ENCODE measurements at regions not wholly inside any gene's neighbourhood (a gene's known extent, or its start where the extent isn't known, plus 50 kb on each side); places are given as distances from the start of the nearest gene placed in this dataset.

DNA sequence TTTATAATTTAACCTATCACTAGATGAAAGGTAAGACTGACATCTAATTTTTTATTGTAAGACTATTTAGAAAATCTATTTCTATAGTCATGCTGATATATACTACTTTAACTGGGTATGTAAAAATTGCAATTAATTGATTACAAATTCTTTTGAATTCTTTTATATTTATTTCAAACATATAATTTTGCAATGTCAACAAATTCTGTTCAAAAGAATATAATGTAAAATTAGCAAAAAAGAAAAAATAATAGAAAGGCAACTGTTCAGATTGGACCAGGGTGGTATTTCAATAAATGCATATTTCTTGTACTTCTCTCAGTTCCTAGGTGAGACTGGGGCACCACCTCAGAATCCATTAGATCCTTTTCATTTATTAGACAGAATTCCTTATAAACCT lies 1053.5 kb upstream of the FBXO33 start:
- no peak for ATAC-seq
- Histone ChIP-seq H3K9me3 (no peaks in the 10 kb centered on the region), H3K36me3 (ENCODE audit: insufficient read depth in 1 of 2, low read depth in 1 of 2) (no peaks in the 10 kb centered on the region), H3K4me3 (no peak overlapping the region), H3K4me1 (no peaks in the 10 kb centered on the region), H3K27ac (no peak overlapping the region), H3K27me3 (ENCODE audit: insufficient read depth in 3 of 3, low read length in 2 of 3) (no peaks in the 10 kb centered on the region)
- intact Hi-C loops (cut with DNase I): no loop called here
- DNase-seq: no peak
- TF ChIP-seq CTCF (IDR thresholded peaks at IDR 0.05): no peak

DNA sequence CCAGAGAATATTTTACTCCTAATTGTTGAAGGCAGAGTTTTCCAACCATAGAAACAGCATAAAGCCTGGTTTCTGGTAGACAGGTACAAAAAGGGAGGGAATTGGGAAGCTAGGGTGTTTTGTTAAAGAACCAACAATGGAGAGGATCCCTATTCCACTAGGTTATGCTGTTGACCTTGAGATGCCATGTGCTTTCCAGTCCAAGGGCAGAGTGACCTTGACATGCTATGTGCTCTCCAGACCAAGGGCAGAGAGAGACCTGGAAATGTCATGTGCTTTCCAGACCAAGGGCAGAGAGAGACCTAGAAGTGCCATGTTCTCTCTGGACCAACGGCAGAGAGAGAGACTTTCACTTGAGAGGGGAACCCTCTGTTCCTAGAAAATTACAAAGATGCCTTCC lies 1043.8 kb upstream of the FBXO33 start:
- H3K27me3 ChIP-seq (ENCODE audit: insufficient read depth in 3 of 3, low read length in 2 of 3): peaks cover 0 to 1% (median 0%) of the 10 kb centered on the region in 3 donors
- WGBS, 3 donors: 77 to 83% (median 77%) methylated on average over 1 of the region's 1 CpG
- H3K4me3 ChIP-seq: no peak overlapping the region
- DNase-seq (no peak), ATAC-seq (no peak)
- H3K27ac ChIP-seq: no peak overlapping the region
- H3K9me3 ChIP-seq: no peaks in the 10 kb centered on the region
- no peak for TF ChIP-seq CTCF (IDR thresholded peaks at IDR 0.05)
- intact Hi-C loops (cut with DNase I): no loop called here
- H3K4me1 ChIP-seq: no peaks in the 10 kb centered on the region
- H3K36me3 ChIP-seq (ENCODE audit: insufficient read depth in 1 of 2, low read depth in 1 of 2): no peaks in the 10 kb centered on the region

GRCh38 chr14:40467969-40468368 lies 1035.7 kb upstream of the FBXO33 start:
- Histone ChIP-seq H3K4me1 (no peaks in the 10 kb centered on the region), H3K4me3 (no peak overlapping the region), H3K36me3 (ENCODE audit: insufficient read depth in 1 of 2, low read depth in 1 of 2) (no peaks in the 10 kb centered on the region), H3K9me3 (peaks cover 7% of the 10 kb centered on the region), H3K27ac (no peak overlapping the region), H3K27me3 (ENCODE audit: insufficient read depth in 3 of 3, low read length in 2 of 3) (peaks cover 0 to 3% (median 0%) of the 10 kb centered on the region in 3 donors)
- DNase-seq: no peak
- intact Hi-C loops (cut with DNase I): no loop called here
- 65 to 70% (median 68%) methylated on average over 1 of the region's 1 CpG for WGBS, 3 donors
- ATAC-seq: no peak
- no peak for TF ChIP-seq CTCF (IDR thresholded peaks at IDR 0.05)

DNA sequence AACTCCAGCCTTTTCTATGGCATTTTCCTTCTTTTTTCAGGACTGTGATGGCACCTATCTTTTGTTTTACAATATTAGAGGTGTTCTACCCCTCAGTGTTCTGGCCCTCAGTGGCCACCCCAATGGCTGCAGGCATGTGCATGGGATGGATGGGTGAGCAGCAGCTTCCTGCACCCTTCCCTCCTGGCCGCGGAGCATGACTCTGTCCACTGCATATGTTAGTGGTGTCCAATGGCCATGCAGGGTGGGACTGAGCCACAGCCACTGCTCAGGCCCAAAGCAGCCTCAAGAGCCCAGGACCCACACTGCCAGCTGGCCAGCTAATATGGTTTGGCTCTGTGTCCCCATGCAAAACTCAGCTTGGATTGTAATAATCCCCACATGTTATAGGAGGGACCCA lies 1032.3 kb upstream of the FBXO33 start:
- no peak for TF ChIP-seq CTCF (IDR thresholded peaks at IDR 0.05)
- no peak for ATAC-seq
- Histone ChIP-seq H3K4me3 (no peak overlapping the region), H3K4me1 (no peaks in the 10 kb centered on the region), H3K9me3 (peaks cover 7% of the 10 kb centered on the region), H3K27ac (no peak overlapping the region), H3K27me3 (ENCODE audit: insufficient read depth in 3 of 3, low read length in 2 of 3) (peaks cover 0 to 3% (median 0%) of the 10 kb centered on the region in 3 donors), H3K36me3 (ENCODE audit: insufficient read depth in 1 of 2, low read depth in 1 of 2) (no peaks in the 10 kb centered on the region)
- WGBS, 3 donors: 94 to 100% (median 100%) methylated on average over 2 of the region's 2 CpGs
- peak in 1 of 2 donors; percentile 33 for DNase-seq
- intact Hi-C loops (cut with DNase I): no loop called here

DNA sequence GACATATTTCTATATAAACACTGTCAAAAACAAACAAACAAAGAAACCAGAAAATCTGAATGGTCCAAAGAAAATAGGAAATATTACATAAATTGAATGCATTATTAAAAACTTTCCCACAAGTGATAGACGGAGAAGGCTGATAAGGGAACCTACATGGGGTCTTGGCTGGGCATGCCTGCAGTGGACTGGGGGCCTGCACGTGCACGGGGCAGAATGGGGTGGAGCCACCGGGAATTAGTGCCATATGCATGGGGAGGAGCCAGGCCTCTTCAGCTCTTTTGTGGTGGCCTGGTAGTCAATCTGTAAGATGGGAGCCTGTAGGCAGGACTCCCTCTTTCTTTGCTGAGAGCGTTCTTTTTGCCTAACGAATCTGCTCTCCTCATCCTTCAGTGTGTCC lies 1031.7 kb upstream of the FBXO33 start:
- no peaks in the 10 kb centered on the region for H3K4me1 ChIP-seq
- no peak for ATAC-seq
- peaks cover 0 to 3% (median 0%) of the 10 kb centered on the region in 3 donors for H3K27me3 ChIP-seq (ENCODE audit: insufficient read depth in 3 of 3, low read length in 2 of 3)
- H3K27ac ChIP-seq: no peak overlapping the region
- 80 to 89% (median 89%) methylated on average over 6 of the region's 6 CpGs for WGBS, 3 donors
- DNase-seq: peak in 1 of 2 donors; percentile 29
- no peak overlapping the region for H3K4me3 ChIP-seq
- TF ChIP-seq CTCF (IDR thresholded peaks at IDR 0.05): no peak
- intact Hi-C loops (cut with DNase I): no loop called here
- H3K36me3 ChIP-seq (ENCODE audit: insufficient read depth in 1 of 2, low read depth in 1 of 2): no peaks in the 10 kb centered on the region
- peaks cover 7% of the 10 kb centered on the region for H3K9me3 ChIP-seq
